SK-N-SH (cell line): ENCODE measurements at regions not wholly inside any gene's neighbourhood (a gene's known extent, or its start where the extent isn't known, plus 50 kb on each side); places are given as distances from the start of the nearest gene placed in this dataset.

ENCODE experiments used
- CTCF ChIA-PET: fragments of 300-600, 350-600 bp; formaldehyde crosslinking; extraction: SDS; loops from one replicate; lab custom pipeline; 2021; lab: Yijun Ruan, JAX
- POLR2A ChIA-PET: fragments of 350-600 bp; sonication (Branson Sonifier 250); formaldehyde crosslinking; extraction: SDS; loops from one replicate; lab custom pipeline; 2020; ENCODE audit warnings: antibody characterized with exemption, inconsistent platforms; lab: Yijun Ruan, JAX
- DNase-seq: peaks from one replicate; pipeline ENCODE4 v3.0.0; 2012
- H2AFZ ChIP-seq: fragments of 200-600 bp; sonication (generic); 2 replicates; pipeline ENCODE4 v1.8.1; 2016; ENCODE audit warnings: antibody characterized with exemption, mild to moderate bottlenecking, low read depth
- H3F3A ChIP-seq: fragments of 200-600 bp; sonication (generic); replicated peaks from 2 replicates; pipeline ENCODE3; 2016; ENCODE audit warnings: antibody characterized with exemption, mild to moderate bottlenecking; ENCODE audit not compliant: insufficient read depth
- H3K27ac ChIP-seq, 2 experiments: fragments of 200-500 bp in 1 of 2; fragments of 200-600 bp in 1 of 2; sonication (Bioruptor generic) in 1 of 2; sonication (generic), shearing (Covaris generic) in 1 of 2; 2 replicates each; pipeline versions ENCODE4 v1.5.1 to v1.6.1; 2014 to 2016; ENCODE audit warnings: low read depth in 2 of 2, inconsistent platforms in 1 of 2, low read length in 1 of 2, mild to moderate bottlenecking in 1 of 2, mixed read lengths in 1 of 2
- H3K27me3 ChIP-seq: fragments of 200-600 bp; sonication (generic), shearing (Covaris generic); 2 replicates; pipeline ENCODE4 v1.6.1; 2016; ENCODE audit warnings: mixed run types; ENCODE audit not compliant: insufficient read depth
- H3K36me3 ChIP-seq, 2 experiments: fragments of 200-500 bp in 1 of 2; fragments of 200-600 bp in 1 of 2; sonication (Bioruptor generic) in 1 of 2; sonication (generic) in 1 of 2; replicated peaks in 1 of 2; 2 replicates each; pipeline versions ENCODE3 to v1.5.1; 2014 to 2016; ENCODE audit warnings: low read length in 1 of 2, mild to moderate bottlenecking in 1 of 2; ENCODE audit not compliant: insufficient read depth in 2 of 2, control insufficient read depth in 1 of 2
- H3K4me1 ChIP-seq, 2 experiments: fragments of 200-500 bp in 1 of 2; fragments of 200-600 bp in 1 of 2; sonication (Bioruptor generic) in 1 of 2; sonication (generic), shearing (Covaris generic) in 1 of 2; 2 replicates each; pipeline versions ENCODE4 v1.5.1 to v1.6.1; 2014 to 2016; ENCODE audit warnings: low read depth in 1 of 2, low read length in 1 of 2, mixed run types in 1 of 2; ENCODE audit not compliant: insufficient read depth in 2 of 2, control insufficient read depth in 1 of 2
- H3K4me2 ChIP-seq: fragments of 200-600 bp; sonication (generic), shearing (Covaris generic); 2 replicates; pipeline ENCODE4 v1.6.1; 2017; ENCODE audit warnings: mixed run types
- H3K4me3 ChIP-seq, 2 experiments: fragments of 200-500 bp in 1 of 2; fragments of 200-600 bp in 1 of 2; sonication (Bioruptor generic) in 1 of 2; sonication (generic), shearing (Covaris generic) in 1 of 2; 2 replicates each; pipeline versions ENCODE4 v1.5.1 to v1.8.1; 2014 to 2016; ENCODE audit warnings: low read depth in 2 of 2, inconsistent platforms in 1 of 2, low read length in 1 of 2, mild to moderate bottlenecking in 1 of 2, mixed read lengths in 1 of 2, moderate library complexity in 1 of 2
- H3K79me2 ChIP-seq: fragments of 200-600 bp; sonication (generic); 2 replicates; pipeline ENCODE4 v1.8.1; 2017; ENCODE audit warnings: mild to moderate bottlenecking; ENCODE audit not compliant: insufficient read depth
- H3K9ac ChIP-seq: fragments of 200-600 bp; sonication (generic); 2 replicates; pipeline ENCODE4 v1.6.1; 2017; ENCODE audit warnings: mixed run types
- H3K9me2 ChIP-seq: fragments of 200-600 bp; sonication (generic); 2 replicates; pipeline ENCODE4 v1.6.1; 2017; ENCODE audit warnings: mixed run types
- H3K9me3 ChIP-seq: fragments of 200-600 bp; sonication (generic); 2 replicates; pipeline ENCODE4 v1.6.1; 2017; ENCODE audit warnings: mixed run types, mild to moderate bottlenecking, moderate library complexity
- H4K20me1 ChIP-seq: fragments of 200-600 bp; sonication (generic); 2 replicates; pipeline ENCODE4 v1.6.1; 2017; ENCODE audit warnings: mild to moderate bottlenecking, mixed run types; ENCODE audit not compliant: insufficient read depth
- CHD2 ChIP-seq: fragments of 150-350 bp; IDR thresholded peaks from 2 replicates; pipeline ENCODE4 v1.6.1; 2018; ENCODE audit warnings: low read length; ENCODE audit not compliant: partially characterized antibody
- EP300 ChIP-seq, 2 experiments: IDR thresholded peaks; 2 replicates each; pipeline versions ENCODE4 v1.4.0 to v1.6.1; 2012; ENCODE audit warnings: borderline replicate concordance in 1 of 2, low read depth in 1 of 2, low read length in 1 of 2
- GATA2 ChIP-seq: sonication (generic); formaldehyde crosslinking; IDR thresholded peaks from 2 replicates; pipeline ENCODE4 v1.5.0; 2020; ENCODE audit warnings: mild to moderate bottlenecking, missing genetic modification reagents
- MXI1 ChIP-seq: IDR thresholded peaks from 2 replicates; pipeline ENCODE4 v1.6.1; 2012; ENCODE audit warnings: mild to moderate bottlenecking, low read depth, low read length, improper control_type of control experiment
- NFIC ChIP-seq: IDR thresholded peaks from 2 replicates; pipeline ENCODE4 v1.4.0; 2012; ENCODE audit warnings: borderline replicate concordance
- POLR2AphosphoS5 ChIP-seq: IDR thresholded peaks from 2 replicates; pipeline ENCODE4 v1.6.1; 2012; ENCODE audit warnings: low read depth, low read length
- RCOR1 ChIP-seq: fragments of 150-350 bp; IDR thresholded peaks from 2 replicates; pipeline ENCODE4 v1.6.1; 2017; ENCODE audit warnings: antibody characterized with exemption, low read length
- RXRA ChIP-seq: IDR thresholded peaks from 2 replicates; pipeline ENCODE4 v1.4.0; 2012; ENCODE audit warnings: low read depth, mild to moderate bottlenecking, borderline replicate concordance
- TAF1 ChIP-seq: IDR thresholded peaks from 2 replicates; pipeline ENCODE4 v1.6.1; 2012; ENCODE audit warnings: low read depth, mild to moderate bottlenecking, low read length, moderate library complexity, borderline replicate concordance
- USF2 ChIP-seq: fragments of 150-350 bp; IDR thresholded peaks from 2 replicates; pipeline ENCODE4 v1.6.1; 2017; ENCODE audit warnings: antibody characterized with exemption, low read length, low read depth, borderline replicate concordance
- ZBTB33 ChIP-seq: IDR thresholded peaks from 2 replicates; pipeline ENCODE4 v1.4.0; 2012; ENCODE audit warnings: low read depth, borderline replicate concordance
- WGBS: methylation state at CpG from one replicate; pipeline ENCODE4 v1.1.6; 2017; ENCODE audit warnings: low lambda C conversion rate; 5-methylcytosine and 5-hydroxymethylcytosine counted together

- no peak overlapping the region for H3K9ac ChIP-seq
- H4K20me1 ChIP-seq = no peaks in the 10 kb centered on the region
- H3K4me1 ChIP-seq = peaks cover 0 to 5% of the 10 kb centered on the region in 2 experiments; a peak in 1 of 4 replicates
- no peaks in the 10 kb centered on the region for H3K27me3 ChIP-seq
- TF ChIP-seq EP300 (IDR thresholded peaks at IDR 0.05; ENCODE audit: borderline replicate concordance in 1 of 2, low read depth in 1 of 2, low read length in 1 of 2) (peak in 1 of 2 experiments; percentile 64; a peak in 2 of 4 replicates), GATA2 (CRISPR knock-in tag) (peak; percentile 22; the same call in 1 of the 2 replicates), RXRA (no peak), RCOR1 (0 out of 2 replicates have a peak, but pooled peaks have one; percentile 7)
- no peaks in the 10 kb centered on the region for H3K9me2 ChIP-seq
- POLR2A ChIA-PET = no interaction called here
- no peaks in the 10 kb centered on the region for H3K9me3 ChIP-seq
- DNase-seq = peak; percentile 14
- H3F3A ChIP-seq = no peaks in the 10 kb centered on the region
- H2AFZ ChIP-seq = no peak overlapping the region
- no peaks in the 10 kb centered on the region for H3K36me3 ChIP-seq
- no peak overlapping the region for H3K4me3 ChIP-seq
- H3K4me2 ChIP-seq = no peak overlapping the region
- WGBS = 56% methylated on average over 4 of the region's 4 CpGs
- CTCF ChIA-PET = interaction anchor here (1.0 kb wide), 1 partner anchor 237 kb away, joined by 3 read pairs; no protein-coding TSS in a partner anchor
- H3K79me2 ChIP-seq = no peaks in the 10 kb centered on the region
- no peak overlapping the region; a peak in 1 of 4 replicates for H3K27ac ChIP-seq
Observed at GRCh38 chr16:64878940-64879339, 242.9 kb downstream of the CDH11 start.

GRCh38 chr16:64872101-64872500 lies 249.8 kb downstream of the CDH11 start:
- Histone ChIP-seq H3K9ac (no peak overlapping the region), H3K36me3 (no peaks in the 10 kb centered on the region), H3K79me2 (no peaks in the 10 kb centered on the region), H3K9me3 (no peaks in the 10 kb centered on the region), H3F3A (no peaks in the 10 kb centered on the region), H2AFZ (no peak overlapping the region), H3K4me2 (no peak overlapping the region), H4K20me1 (no peaks in the 10 kb centered on the region), H3K4me1 (peaks cover 0 to 2% of the 10 kb centered on the region in 2 experiments; a peak in 2 of 4 replicates), H3K27ac (no peak overlapping the region), H3K9me2 (no peaks in the 10 kb centered on the region), H3K27me3 (no peaks in the 10 kb centered on the region), H3K4me3 (no peak overlapping the region)
- ChIA-PET CTCF (no interaction called here), POLR2A (no interaction called here)
- DNase-seq = no peak
- WGBS = 87% methylated on average over 2 of the region's 2 CpGs
- TF ChIP-seq NFIC = no peak
- no peak for TF ChIP-seq ZBTB33

- ChIA-PET POLR2A (interaction anchor here (0.6 kb wide), 1 partner anchor 387 kb away, joined by 4 read pairs; no protein-coding TSS in a partner anchor), CTCF (no interaction called here)
- WGBS = 56% methylated on average over 3 of the region's 3 CpGs
- Histone ChIP-seq H3K79me2 (no peaks in the 10 kb centered on the region), H3K4me2 (no peak overlapping the region), H3F3A (peaks cover 2% of the 10 kb centered on the region), H3K36me3 (no peaks in the 10 kb centered on the region), H4K20me1 (no peaks in the 10 kb centered on the region), H3K4me1 (peaks cover 2% of the 10 kb centered on the region in 2 experiments), H3K27ac (peak overlapping the region in 1 of 2 experiments; percentile 22; a peak in 1 of 4 replicates), H2AFZ (no peak overlapping the region), H3K9me3 (no peaks in the 10 kb centered on the region), H3K4me3 (no peak overlapping the region), H3K27me3 (no peaks in the 10 kb centered on the region), H3K9me2 (no peaks in the 10 kb centered on the region), H3K9ac (no peak overlapping the region)
- TF ChIP-seq MXI1 = peak; percentile 56; the same call in 1 of the 2 replicates
- TF ChIP-seq RCOR1 = peak; percentile 76; the same call in 1 of the 2 replicates
- TF ChIP-seq GATA2 (CRISPR knock-in tag) = peak; percentile 88
- TF ChIP-seq USF2 = no peak
- peak in 1 of 2 experiments; percentile 77; a peak in 2 of 4 replicates for TF ChIP-seq EP300 (IDR thresholded peaks at IDR 0.05; ENCODE audit: borderline replicate concordance in 1 of 2, low read depth in 1 of 2, low read length in 1 of 2)
- TF ChIP-seq POLR2AphosphoS5 = no peak
- no peak for TF ChIP-seq TAF1
- peak; percentile 37 for TF ChIP-seq CHD2
- DNase-seq = peak; percentile 10
Observed at GRCh38 chr16:64870859-64871258, 251.0 kb downstream of the CDH11 start.
